GM21717 (cell line): ENCODE measurements at regions not wholly inside any gene's neighbourhood (a gene's known extent, or its start where the extent isn't known, plus 50 kb on each side); places are given as distances from the start of the nearest gene placed in this dataset.

Experiments
- ATAC-seq: cut with Tn5 transposase; IDR thresholded peaks from one replicate; pipeline ENCODE4 v1.9.1; 2021; ENCODE audit warnings: mild to moderate bottlenecking, moderate library complexity; ENCODE audit not compliant: unreplicated experiment

- no peak for ATAC-seq
These were observed 321.1 kb downstream of the STIM2 start for GRCh38 chr4:27181693-27182092.

- ATAC-seq = no peak
These were observed 321.6 kb downstream of the STIM2 start for GRCh38 chr4:27182211-27182610.

GRCh38 chr4:27184508-27185155 is 324.0 kb downstream of the STIM2 start:
- no peak for ATAC-seq

- no peak for ATAC-seq
These were observed 326.1 kb downstream of the STIM2 start for GRCh38 chr4:27186710-27187109.

- no peak for ATAC-seq
These were observed 327.1 kb downstream of the STIM2 start for GRCh38 chr4:27187786-27188185.

- ATAC-seq = no peak
These were observed 329.0 kb downstream of the STIM2 start for GRCh38 chr4:27189683-27190082.

- ATAC-seq = no peak
These were observed 331.0 kb downstream of the STIM2 start for GRCh38 chr4:27191592-27191991.

- no peak for ATAC-seq
These were observed 334.0 kb downstream of the STIM2 start for GRCh38 chr4:27194599-27195176.

- no peak for ATAC-seq
These were observed 337.6 kb downstream of the STIM2 start for GRCh38 chr4:27198246-27198645.

GRCh38 chr4:27198971-27199370 is 338.3 kb downstream of the STIM2 start:
- ATAC-seq = no peak

GRCh38 chr4:27206009-27206408 is 345.4 kb downstream of the STIM2 start:
- ATAC-seq = no peak

GRCh38 chr4:27210956-27211355 is 350.3 kb downstream of the STIM2 start:
- ATAC-seq = no peak

GRCh38 chr4:27214010-27214409 is 353.4 kb downstream of the STIM2 start:
- ATAC-seq = no peak

GRCh38 chr4:27215220-27215826 is 354.7 kb downstream of the STIM2 start:
- ATAC-seq = no peak

GRCh38 chr4:27217261-27217769 is 356.7 kb downstream of the STIM2 start:
- ATAC-seq = no peak

- ATAC-seq = no peak
These were observed 357.4 kb downstream of the STIM2 start for GRCh38 chr4:27218013-27218412.

- ATAC-seq = no peak
These were observed 362.7 kb downstream of the STIM2 start for GRCh38 chr4:27223326-27223725.

GRCh38 chr4:27233531-27233930 is 372.9 kb downstream of the STIM2 start:
- no peak for ATAC-seq

- ATAC-seq = no peak
These were observed 373.8 kb downstream of the STIM2 start for GRCh38 chr4:27234306-27234899.

- ATAC-seq = no peak
These were observed 379.0 kb downstream of the STIM2 start for GRCh38 chr4:27239641-27240040.

- no peak for ATAC-seq
These were observed 381.6 kb downstream of the STIM2 start for GRCh38 chr4:27242217-27242616.

GRCh38 chr4:27245216-27245615 is 384.6 kb downstream of the STIM2 start:
- no peak for ATAC-seq
